HS-27A (cell line): ENCODE measurements at regions not wholly inside any gene's neighbourhood (a gene's known extent, or its start where the extent isn't known, plus 50 kb on each side); places are given as distances from the start of the nearest gene placed in this dataset.
"Not testable (repeated sequence)": the region's sequence is repeated elsewhere in the genome, so short reads cannot be mapped to it uniquely, and the experiment has no call there.

Experiments used
- DNase-seq: peaks from one replicate; pipeline ENCODE4 v3.0.0-alpha.2; 2012; ENCODE audit warnings: low read depth, missing footprints

DNA sequence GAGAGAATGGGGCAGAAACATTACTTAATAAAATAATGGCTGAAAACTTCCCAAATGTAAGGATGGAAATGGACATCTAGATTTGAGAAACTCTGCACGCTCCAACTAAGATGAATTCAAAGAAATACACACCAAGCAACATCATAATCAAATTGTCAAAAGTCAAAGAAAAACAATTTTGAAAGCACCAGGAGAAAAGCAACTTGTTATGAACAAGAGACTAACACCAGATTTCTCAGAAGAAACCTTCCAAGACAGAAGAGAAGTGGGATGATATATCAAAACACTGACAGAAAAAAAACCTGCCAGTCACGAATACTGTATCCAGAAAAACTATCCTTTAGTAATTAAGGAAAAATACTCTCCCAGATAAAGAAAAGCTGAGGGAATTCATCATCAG lies 208.6 kb upstream of the SAMSN1 start:
- DNase-seq = no peak

DNA sequence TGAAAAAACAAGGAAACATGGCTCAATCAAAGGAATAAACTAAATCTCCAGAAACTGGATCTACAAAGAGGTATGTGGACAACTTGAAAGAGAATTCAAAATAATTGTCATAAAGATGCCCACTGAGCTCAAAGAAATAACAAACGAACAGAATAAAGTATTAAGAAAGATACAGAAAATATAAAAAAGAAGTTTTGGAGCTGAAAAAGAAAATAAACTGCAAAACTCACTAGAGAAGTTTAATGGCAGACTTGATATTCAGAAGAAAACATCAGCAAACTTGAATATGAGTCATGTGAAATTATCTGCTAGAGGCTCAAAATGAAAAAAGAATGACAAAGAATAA lies 208.1 kb upstream of the SAMSN1 start:
- no peak for DNase-seq

DNA sequence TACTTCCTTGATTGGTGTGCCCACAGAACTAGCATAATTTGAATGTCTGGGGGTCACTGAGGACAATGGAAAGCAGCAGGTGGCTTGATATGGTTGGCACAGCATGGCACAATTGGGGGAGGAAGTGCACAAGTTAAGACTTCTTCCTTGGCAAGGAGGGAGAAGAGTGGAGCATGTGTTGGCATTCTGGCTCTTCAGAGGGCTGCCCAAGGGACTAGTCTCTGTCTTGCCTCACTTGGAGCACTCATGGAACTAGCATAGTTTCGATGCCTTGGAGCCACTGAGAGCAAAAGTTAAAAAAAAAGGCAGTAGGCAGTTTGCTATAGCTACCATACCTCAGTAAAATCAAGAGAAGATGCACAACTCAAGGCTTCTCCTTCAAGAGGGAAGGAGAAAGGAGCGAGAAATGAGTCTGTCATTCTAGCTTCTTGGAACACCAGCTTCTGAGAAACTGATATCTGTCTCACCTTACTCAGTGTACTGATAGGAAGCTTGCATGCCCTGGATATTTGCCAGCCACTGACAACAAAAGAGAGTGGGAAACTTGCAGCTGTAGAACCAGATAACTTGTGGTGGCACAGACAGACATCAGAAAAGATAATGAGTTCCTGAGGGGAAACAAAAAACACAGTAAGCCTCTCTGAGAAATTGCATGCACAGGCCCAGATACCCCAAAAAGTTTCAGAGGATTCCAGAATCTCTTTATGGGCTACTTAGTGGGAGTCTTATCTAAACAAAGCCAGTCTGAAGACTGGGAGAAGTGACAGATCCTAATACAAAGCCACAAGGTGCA lies 207.5 kb upstream of the SAMSN1 start:
- no peak for DNase-seq

DNA sequence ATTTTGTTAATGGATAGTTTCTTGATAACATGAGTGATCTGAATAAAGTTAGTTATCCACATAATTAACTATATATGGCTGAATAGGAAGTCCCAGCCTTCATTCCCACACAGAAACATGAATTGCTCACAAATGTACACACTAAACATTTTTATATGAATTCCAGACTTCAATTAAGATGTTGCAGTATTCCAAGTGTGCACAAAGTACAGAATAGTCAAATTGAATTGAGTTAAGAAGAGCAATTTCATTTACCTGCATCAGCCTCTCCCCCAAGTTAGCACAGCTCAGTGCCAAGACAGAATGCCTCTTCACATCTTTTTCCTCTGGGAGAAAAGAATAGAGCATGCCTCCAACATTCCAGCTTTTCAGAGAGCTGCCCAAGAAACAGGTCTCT lies 207.0 kb upstream of the SAMSN1 start:
- no peak for DNase-seq

DNA sequence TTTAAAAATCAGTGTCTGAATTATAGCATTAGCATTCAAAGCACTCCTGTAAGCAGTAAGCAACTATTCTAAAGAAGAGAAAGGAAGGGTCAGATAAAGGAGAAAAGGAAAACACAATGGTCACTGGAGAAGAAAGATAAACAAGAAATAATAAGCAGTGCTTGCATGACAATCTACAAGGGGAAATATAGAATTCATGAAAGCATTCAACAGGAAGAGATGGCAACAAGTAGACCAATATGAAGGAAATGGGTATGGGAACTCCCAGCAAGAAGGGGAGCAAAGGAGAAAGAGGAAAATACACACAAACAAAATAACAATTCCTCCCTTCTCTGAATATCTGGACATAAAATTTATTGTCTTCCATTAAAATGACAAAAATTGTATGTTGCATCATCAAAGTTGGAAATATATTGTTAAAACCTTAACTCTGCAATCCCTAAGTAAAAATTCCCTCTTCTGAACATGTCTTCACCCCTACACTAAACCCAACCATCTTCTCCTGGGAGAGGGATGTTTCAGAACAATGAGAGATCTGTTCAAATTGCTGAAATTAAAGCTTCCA lies 206.3 kb upstream of the SAMSN1 start:
- no peak for DNase-seq

DNA sequence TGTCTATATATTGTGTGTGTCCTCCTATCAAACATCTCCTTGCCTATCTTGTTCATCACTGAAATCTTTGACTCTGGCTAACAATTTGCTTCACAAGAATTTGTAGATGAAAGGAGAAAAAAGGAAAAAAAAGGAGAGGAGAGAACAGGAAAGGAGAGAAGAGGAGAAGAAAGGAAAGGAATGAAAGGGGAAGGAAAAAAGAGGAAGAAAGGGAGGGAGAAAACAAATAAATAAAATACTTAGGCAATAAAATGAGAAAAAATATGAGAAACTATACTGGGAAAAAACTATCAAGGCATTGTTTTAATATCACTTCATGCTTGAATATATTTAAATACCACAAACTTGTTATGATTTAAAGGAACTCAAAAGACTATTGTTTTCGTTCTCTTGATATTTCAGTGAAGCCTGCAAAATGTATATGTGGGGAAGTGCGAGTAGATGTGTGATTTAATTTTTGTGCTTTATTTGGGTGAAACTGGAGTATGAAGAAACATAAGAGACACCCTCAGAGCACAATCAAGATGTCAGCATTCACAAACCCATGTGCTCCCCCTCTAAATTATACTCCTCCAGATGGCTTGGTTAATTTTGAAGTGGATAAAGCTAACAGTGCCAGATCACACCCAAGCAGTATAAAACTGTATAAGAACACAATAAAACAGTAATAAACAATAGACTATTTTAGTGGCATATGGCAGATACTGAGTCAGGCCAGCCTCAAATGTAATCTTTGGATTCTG lies 205.7 kb upstream of the SAMSN1 start:
- no peak for DNase-seq

DNA sequence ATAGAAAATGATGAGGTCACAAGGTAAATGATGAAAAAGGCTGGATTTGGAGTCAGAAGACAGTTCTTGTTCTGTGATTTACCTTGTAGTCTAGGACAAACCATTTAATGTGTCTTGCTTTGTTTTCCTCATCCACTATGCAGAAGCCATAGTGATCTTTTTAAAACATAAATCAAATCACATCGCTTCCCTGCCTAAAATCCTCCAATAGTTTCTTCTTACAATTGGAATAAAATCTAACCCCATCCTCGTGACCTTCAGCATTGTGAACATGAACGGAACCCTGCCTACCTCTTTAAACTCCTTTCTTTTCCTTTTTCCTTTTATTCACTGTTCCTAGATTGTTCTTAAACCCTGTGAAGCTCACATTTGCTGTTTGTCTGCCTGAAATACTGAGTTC lies 204.9 kb upstream of the SAMSN1 start:
- DNase-seq = no peak

DNA sequence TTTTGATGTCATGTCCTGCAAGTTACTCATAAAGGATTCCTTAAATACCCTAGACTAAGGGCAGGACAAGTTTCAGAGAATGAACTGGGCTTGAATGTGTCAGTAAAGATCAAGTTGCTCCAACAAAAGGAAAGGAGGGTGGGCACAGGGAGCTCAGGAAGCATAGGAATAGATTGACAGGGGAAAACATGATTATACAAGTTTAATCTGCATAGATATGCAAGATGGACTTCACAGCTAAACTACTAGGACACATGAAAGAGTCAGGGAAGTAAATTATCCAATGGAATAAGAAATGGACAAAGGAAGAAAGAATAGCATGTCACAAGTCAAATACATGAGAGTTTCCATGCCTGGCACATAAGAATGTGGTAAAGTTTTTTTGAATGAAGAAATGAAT lies 203.9 kb upstream of the SAMSN1 start:
- no peak for DNase-seq

DNA sequence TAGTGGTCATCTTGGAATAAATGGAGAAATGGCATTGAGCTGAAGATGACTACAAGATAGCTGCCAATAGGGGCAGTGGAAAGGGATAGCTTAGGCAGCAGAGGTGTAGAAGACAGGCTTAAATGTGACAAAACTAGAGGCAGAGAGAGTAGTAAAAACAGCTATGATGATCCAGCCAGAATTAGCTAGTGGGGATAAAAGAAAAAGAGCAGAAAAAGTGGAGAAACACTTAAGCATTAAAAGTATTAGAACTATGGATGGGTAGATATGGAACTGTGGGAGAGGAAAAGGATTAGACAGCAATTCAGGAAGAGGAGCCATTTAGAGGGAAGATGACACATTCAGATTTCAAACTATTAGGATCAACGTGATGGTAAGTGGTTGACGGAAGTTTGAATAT lies 202.5 kb upstream of the SAMSN1 start:
- DNase-seq = no peak

DNA sequence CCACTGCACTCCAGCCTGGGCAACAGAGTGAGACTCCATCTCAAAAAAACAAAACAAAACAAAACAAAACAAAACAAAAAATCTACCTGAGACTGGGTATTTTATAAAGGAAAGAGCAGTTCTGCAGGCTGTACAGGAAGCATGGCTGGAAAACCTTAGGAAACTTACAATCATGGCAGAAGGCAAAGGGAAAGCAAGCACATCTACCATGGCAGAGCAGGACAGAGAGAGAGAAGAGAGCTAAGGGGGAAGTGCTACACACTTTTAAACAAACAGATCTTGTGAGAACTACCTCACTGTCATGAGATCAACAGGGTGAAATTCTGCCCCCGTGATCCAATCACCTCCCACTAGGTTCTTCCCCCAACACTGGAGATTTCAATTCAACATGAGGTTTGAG lies 198.3 kb upstream of the SAMSN1 start:
- no peak for DNase-seq

DNA sequence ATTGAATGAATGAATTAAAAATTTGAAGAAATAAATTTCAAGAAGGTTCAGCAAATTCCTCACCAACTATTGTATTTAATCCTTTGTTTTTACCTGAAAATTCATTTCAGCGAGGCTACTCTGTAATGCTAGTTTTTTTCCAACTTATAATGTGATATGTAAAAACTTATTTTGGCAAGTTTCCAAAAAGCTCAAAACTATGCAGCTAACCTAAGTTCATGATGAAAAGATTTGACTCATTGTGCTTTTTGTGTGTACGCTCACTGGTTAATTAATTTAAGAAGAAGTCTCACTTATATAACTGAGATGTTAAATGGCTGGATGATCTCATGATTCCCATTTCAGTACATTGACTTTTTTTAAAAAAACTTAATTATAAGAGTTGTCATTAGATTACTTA lies 196.0 kb upstream of the SAMSN1 start:
- no peak for DNase-seq

DNA sequence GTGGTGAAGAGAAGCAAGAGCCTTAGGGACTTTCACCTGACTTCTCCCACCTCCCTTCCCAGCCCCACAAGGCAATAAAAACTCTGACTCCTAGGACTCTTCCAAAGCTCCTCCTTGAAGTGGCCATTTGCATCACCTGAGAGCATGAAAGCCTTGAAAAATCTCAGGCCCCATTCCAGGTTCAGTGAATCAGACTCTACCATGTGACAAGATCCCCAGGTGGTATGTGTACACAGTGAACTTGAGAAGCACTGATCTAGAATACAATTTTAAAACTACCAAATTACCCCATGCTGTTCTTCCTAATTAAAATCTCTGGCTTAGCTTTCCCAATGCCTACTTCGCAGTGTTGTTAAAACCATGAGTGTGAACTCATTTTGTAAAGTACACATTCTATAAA lies 195.1 kb upstream of the SAMSN1 start:
- DNase-seq = no peak

DNA sequence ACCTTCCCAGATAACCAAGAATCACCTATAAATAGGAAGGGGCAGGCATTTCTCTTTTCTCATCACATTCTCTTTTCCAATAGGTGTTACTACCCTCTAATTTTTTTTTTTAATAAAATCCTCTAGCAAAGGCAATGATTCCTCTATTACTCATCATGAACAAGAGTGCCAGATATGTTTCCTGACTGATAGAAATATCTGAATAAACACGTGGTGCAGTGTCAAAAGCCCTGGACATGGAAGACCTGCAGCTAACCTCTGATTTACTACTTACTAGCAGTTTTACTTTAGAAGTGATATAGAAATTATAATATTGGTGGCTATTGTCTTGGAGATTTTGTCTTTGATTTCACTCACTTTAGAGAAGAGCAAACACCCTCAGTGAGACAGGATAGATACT lies 194.6 kb upstream of the SAMSN1 start:
- DNase-seq = peak; percentile 12

DNA sequence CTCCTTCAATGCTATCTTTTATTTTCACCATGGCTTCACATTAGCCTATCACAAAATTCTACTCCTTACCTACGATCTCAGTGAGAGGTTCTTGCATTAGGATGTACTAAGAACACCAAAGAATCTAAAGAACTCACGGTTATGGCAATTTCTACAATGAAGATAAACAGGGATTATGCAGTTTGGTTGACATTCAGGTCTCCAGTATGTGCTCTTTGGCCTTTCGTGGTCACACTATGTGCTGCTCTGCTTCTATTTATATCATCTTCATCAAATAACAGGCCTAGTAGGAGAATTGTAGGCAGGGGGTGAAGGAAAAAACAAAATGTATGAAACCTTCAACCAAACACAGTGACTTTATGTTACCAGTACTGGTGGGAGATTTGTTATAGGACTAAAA lies 194.0 kb upstream of the SAMSN1 start:
- DNase-seq = no peak

DNA sequence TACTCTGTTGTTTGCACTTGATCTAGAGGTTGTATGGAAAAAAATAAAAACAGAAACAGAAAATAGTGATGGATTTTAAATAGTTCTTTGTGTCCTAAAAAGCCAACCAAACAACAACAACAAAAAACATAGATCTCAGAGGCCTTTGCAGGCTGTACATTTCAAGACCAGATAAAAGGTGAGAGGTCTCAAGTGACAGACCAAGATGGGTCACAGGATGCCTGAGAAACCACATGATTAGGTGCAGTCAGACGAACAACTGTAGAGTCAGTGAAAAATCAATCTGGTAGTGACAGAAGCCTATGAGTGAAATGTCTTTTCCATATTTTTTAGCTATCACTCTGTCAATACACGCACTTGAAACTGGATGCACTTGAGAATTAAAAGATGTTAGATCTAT lies 193.5 kb upstream of the SAMSN1 start:
- no peak for DNase-seq

DNA sequence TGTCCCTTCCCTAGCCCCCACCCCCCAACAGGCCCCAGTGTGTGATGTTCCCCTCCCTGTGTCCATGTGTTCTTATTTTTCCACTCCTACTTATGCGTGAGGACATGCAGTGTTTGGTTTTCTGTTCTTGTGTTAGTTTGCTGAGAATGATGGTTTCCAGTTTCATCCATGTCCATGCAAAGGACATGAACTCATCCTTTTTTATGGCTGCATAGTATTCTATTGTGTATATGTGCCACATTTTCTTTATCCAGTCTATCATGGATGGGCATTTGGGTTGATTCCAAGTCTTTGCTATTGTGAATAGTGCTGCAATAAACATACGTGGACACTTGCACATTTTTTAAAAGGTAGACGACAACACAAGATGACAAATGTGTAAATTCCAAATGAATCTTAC lies 192.5 kb upstream of the SAMSN1 start:
- not testable (repeated sequence) for DNase-seq

DNA sequence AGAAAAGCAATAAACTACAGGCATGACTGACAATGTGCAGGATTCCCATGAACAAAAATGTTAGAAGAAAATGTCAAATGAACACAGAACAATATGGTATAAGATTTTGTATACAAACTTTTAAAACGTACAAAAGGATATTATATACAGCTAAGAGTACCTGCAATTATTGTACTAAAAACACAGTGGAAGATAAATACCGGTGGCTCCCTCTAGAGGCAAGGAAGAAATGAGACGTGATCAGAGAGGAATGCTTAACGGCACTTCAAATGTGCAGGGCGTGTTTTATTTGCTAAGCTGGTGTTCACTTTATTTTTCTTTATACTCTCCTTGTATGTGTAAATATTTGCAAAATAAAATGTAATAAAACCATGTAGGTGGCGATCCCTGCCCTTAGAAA lies 191.8 kb upstream of the SAMSN1 start:
- peak; percentile 17 for DNase-seq

DNA sequence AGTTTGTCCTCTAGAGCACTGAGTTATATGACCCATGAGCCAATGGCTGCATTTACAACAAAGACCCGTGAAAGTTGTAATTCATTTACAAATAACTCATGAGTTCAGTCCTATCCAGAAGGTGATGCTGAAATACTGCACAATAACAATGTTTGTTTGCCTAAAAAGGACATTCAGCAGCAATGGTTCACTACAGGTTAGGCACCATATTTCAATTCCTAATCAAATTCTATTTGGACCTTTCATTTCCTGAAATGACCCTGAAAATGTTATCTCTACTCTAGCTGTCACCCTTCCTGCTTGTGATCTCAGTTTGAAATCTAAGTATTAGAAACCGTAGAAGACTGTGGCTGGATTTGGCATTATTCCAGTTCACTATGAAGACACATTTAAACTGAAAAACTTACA lies 191.2 kb upstream of the SAMSN1 start:
- no peak for DNase-seq

DNA sequence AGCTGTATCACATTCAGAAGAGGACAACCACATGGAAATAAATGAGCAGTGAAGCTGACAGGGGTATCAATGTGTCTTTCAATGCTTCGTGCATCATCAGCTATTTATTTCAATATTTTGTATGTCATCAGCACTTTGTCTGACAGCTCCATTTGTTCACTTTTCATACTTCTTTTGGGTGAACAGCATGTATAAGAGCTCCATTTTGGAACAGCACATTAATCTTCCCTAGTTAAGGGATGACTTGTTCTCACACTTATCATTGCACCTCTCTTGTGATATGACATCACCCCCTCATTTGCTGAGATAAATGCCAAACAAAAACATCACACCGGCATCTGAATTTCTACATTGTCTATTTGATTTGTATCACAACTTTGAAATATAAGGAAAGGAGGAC lies 190.6 kb upstream of the SAMSN1 start:
- no peak for DNase-seq

DNA sequence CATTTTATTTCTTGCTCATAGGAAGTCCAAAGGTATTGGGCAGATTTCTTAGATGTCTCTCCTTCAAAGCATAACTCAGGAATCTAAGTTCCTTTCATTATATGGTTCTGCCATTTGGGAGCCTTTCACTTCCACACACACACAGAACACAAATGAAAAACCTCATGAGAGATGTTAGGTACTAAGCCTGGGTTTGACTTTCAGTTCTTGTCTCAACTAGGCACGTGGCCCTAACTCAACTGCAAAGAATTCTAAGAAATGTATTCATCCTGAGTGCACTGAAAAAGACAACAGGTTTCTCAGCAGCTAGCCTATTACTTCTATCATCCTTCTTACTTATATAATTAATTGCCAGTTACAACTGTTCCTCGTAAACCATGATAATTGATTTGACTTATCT lies 190.0 kb upstream of the SAMSN1 start:
- no peak for DNase-seq

DNA sequence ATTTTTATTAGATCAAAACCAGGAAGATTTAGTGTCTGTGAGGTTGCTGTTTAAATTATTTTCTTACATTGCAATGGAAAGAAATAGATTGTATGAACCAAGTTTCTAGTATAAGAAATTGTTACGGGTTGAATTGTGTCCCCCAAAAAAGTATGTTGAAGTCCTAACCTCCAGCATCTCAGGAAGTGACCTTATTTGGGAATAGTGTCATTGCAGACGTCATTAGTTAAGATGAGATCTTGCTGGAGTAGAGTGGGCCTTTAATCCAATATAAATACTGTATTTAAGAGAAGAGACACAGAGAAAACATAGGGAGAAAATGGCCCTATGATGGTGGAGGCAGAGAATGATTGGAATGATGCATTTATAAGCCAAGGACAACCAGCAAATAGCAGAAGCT lies 188.7 kb upstream of the SAMSN1 start:
- no peak for DNase-seq

DNA sequence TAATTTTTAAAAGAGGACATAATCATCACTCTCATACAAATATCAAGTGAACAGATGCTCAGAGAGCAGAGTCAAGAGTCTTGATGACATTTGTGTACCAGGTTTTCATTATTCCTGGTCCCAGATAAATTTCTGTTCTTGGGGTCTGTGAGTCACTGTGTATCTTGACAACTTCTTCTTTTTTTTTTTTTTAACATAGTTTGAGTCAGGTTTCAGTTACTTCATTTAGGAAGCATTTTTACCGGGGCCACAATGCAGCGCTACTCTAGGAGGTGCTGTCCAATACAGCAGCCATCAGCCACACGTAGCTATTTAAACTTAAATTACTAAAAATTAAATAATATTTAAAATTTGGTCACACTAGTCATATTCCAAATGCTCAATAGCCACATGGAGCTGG lies 188.1 kb upstream of the SAMSN1 start:
- no peak for DNase-seq

DNA sequence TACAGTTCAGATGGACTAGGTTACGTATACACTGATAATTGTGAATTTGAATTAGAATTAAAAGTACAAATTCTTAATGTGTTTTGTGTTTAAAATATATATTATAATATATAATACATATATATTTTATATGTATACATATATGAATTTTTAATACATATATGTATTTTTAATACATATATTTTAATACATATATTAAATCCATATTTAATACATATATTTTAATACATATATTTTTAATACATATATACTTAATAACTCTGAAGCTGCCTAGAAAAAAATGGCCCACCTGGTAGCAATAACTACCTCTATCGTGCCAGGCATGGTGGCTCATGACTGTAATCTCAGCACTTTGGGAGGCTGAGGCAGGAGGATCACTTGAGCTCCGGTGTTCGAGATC lies 179.1 kb upstream of the SAMSN1 start:
- no peak for DNase-seq
